A673 (cell line): ENCODE measurements at regions not wholly inside any gene's neighbourhood (a gene's known extent, or its start where the extent isn't known, plus 50 kb on each side); places are given as distances from the start of the nearest gene placed in this dataset.
"Not testable (repeated sequence)": the region's sequence is repeated elsewhere in the genome, so short reads cannot be mapped to it uniquely, and the experiment has no call there.

Experiments
- BruUV-seq: library from RNA; stranded (reverse); fragments of 400-500 nt; replicated peaks from 2 replicates; lab custom pipeline; 2021; lab: Mats Ljungman, UMichigan
- CTCF ChIA-PET: fragments of 300-600 bp; sonication (Branson Sonifier 250); formaldehyde crosslinking; loops from one replicate; lab custom pipeline; 2022; ENCODE audit warnings: antibody characterized with exemption; lab: Charles Lee
- POLR2A ChIA-PET: fragments of 300-600 bp; sonication (Branson Sonifier 250); formaldehyde crosslinking; loops from one replicate; lab custom pipeline; 2022; ENCODE audit warnings: antibody characterized with exemption; ENCODE audit not compliant: low non-redundant PET; lab: Charles Lee
- DNase-seq: peaks from one replicate; pipeline ENCODE4 v3.0.0-alpha.2; 2015; ENCODE audit warnings: low spot score
- H3K27ac ChIP-seq: fragments of 200-600 bp; sonication (generic); 2 replicates; pipeline ENCODE4 v1.5.1; 2016; ENCODE audit warnings: mixed run types, low read depth, mild to moderate bottlenecking, mixed read lengths, antibody characterized with exemption, low read length; ENCODE audit not compliant: poor library complexity, severe bottlenecking
- H3K27me3 ChIP-seq: fragments of 200-600 bp; sonication (generic); replicated peaks from 2 replicates; pipeline ENCODE4 v1.6.1; 2017; ENCODE audit warnings: mixed run types, low read depth, mild to moderate bottlenecking, mixed read lengths, antibody characterized with exemption, low read length; ENCODE audit not compliant: insufficient read depth, poor library complexity
- H3K36me3 ChIP-seq: fragments of 200-600 bp; sonication (generic); 2 replicates; pipeline ENCODE4 v1.6.1; 2016; ENCODE audit warnings: mixed run types, mild to moderate bottlenecking, mixed read lengths, antibody characterized with exemption, low read length; ENCODE audit not compliant: insufficient read depth, poor library complexity, severe bottlenecking
- H3K4me1 ChIP-seq: fragments of 200-600 bp; sonication (generic); 2 replicates; pipeline ENCODE4 v1.6.1; 2017; ENCODE audit warnings: mixed run types, mild to moderate bottlenecking, mixed read lengths, antibody characterized with exemption, low read length; ENCODE audit not compliant: insufficient read depth, poor library complexity, severe bottlenecking
- H3K4me3 ChIP-seq: fragments of 200-600 bp; sonication (generic); 2 replicates; pipeline ENCODE4 v1.5.1; 2016; ENCODE audit warnings: low read depth, mixed run types, mild to moderate bottlenecking, mixed read lengths, low read length; ENCODE audit not compliant: poor library complexity, severe bottlenecking
- H3K9me3 ChIP-seq: fragments of 200-600 bp; sonication (generic); 2 replicates; pipeline ENCODE4 v1.6.1; 2016; ENCODE audit warnings: mixed run types, low read depth, mild to moderate bottlenecking, mixed read lengths, antibody characterized with exemption, low read length; ENCODE audit not compliant: poor library complexity, severe bottlenecking
- CTCF ChIP-seq: fragments of 300-800, 200-600 bp; sonication (generic); conservative IDR thresholded peaks from 2 replicates; pipeline ENCODE4 v1.5.1; 2017; ENCODE audit warnings: low read depth, mild to moderate bottlenecking, antibody characterized with exemption, low read length, moderate library complexity, mixed read lengths
- EZH2 ChIP-seq: fragments of 200-600 bp; sonication (generic); IDR thresholded peaks from 2 replicates; pipeline ENCODE4 v1.6.1; 2017; ENCODE audit warnings: borderline replicate concordance, low read depth, mild to moderate bottlenecking, mixed read lengths, antibody characterized with exemption, low read length; ENCODE audit not compliant: poor library complexity, severe bottlenecking
- intact Hi-C: fragments of 100-400 bp; cut with micrococcal nuclease; formaldehyde crosslinking; loops from one replicate; pipeline ENCODE4 v1.10.0; 2022; ENCODE audit not compliant: unreplicated experiment

- ChIA-PET CTCF (interaction anchor here (1.3 to 2.3 kb wide), 2 partner anchors 12 to 20 kb away, joined by 3 to 8 read pairs; no protein-coding TSS in a partner anchor), POLR2A (no interaction called here)
Observed at GRCh38 chr5:157949520-157949919, 90.6 kb upstream of the CLINT1 start.

GRCh38 chr5:157948738-157949410, 89.9 kb upstream of the CLINT1 start:
- no TSS peak for BruUV-seq
- POLR2A ChIA-PET = no interaction called here
- no peaks in the 10 kb centered on the region for H3K27me3 ChIP-seq
- no peaks in the 10 kb centered on the region for H3K9me3 ChIP-seq
- DNase-seq = peak; percentile 93
- peaks cover 30% of the 10 kb centered on the region for H3K4me1 ChIP-seq
- CTCF ChIA-PET = interaction anchor here (0.6 to 2.3 kb wide), 6 partner anchors 13 to 202 kb away, joined by 3 to 9 read pairs (median 5); no protein-coding TSS in a partner anchor
- intact Hi-C loops = loop anchor here (2.0 to 5.0 kb wide), 3 partner anchors 92 to 187 kb away; partner anchors contain the start of gene CLINT1
- H3K36me3 ChIP-seq = no peaks in the 10 kb centered on the region
- H3K27ac ChIP-seq = peak overlapping the region; percentile 79
- TF ChIP-seq CTCF (peak; percentile 83), EZH2 (no peak)
- no peak overlapping the region for H3K4me3 ChIP-seq

More at GRCh38 chr5:157949520-157949919, 90.6 kb upstream of the CLINT1 start:
- H3K27me3 ChIP-seq = no peaks in the 10 kb centered on the region
- H3K27ac ChIP-seq = peak overlapping the region; percentile 79
- TF ChIP-seq CTCF (no peak), EZH2 (no peak)
- no peak for DNase-seq
- no TSS peak for BruUV-seq
- intact Hi-C loops = loop anchor here (2.0 to 5.0 kb wide), 3 partner anchors 92 to 187 kb away; partner anchors contain the start of gene CLINT1
- peaks cover 29% of the 10 kb centered on the region for H3K4me1 ChIP-seq
- no peaks in the 10 kb centered on the region for H3K9me3 ChIP-seq
- H3K36me3 ChIP-seq = no peaks in the 10 kb centered on the region
- no peak overlapping the region for H3K4me3 ChIP-seq

GRCh38 chr5:157947156-157947555, 88.2 kb upstream of the CLINT1 start:
- H3K27ac ChIP-seq = peak overlapping the region; percentile 79
- intact Hi-C loops = loop anchor here (5.0 kb wide), 2 partner anchors 90 to 185 kb away; partner anchors contain the start of gene CLINT1
- H3K4me3 ChIP-seq = peak overlapping the region; percentile 21
- no TSS peak for BruUV-seq
- H3K36me3 ChIP-seq = no peaks in the 10 kb centered on the region
- peak; percentile 45 for DNase-seq
- CTCF ChIA-PET = no interaction called here
- TF ChIP-seq EZH2 (no peak), CTCF (no peak)
- POLR2A ChIA-PET = no interaction called here
- H3K4me1 ChIP-seq = peaks cover 32% of the 10 kb centered on the region
- H3K9me3 ChIP-seq = no peaks in the 10 kb centered on the region
- no peaks in the 10 kb centered on the region for H3K27me3 ChIP-seq

- H3K36me3 ChIP-seq, CTCF ChIA-PET, H3K4me3 ChIP-seq, H3K9me3 ChIP-seq, BruUV-seq, H3K27me3 ChIP-seq, H3K27ac ChIP-seq, POLR2A ChIA-PET: not testable (repeated sequence)
- H3K4me1 ChIP-seq = peaks cover 29% of the 10 kb centered on the region
- DNase-seq = peak; percentile 35
- intact Hi-C loops = loop anchor here (5.0 kb wide), 2 partner anchors 89 to 184 kb away; partner anchors contain the start of gene CLINT1
Observed at GRCh38 chr5:157945822-157946221, 86.9 kb upstream of the CLINT1 start.
